HG02973 (cell line): ENCODE measurements at regions not wholly inside any gene's neighbourhood (a gene's known extent, or its start where the extent isn't known, plus 50 kb on each side); places are given as distances from the start of the nearest gene placed in this dataset.
A peak's percentile ranks its signal among the peaks of the same experiment; 100 is the strongest.
"Not testable (repeated sequence)": the region's sequence is repeated elsewhere in the genome, so short reads cannot be mapped to it uniquely, and the experiment has no call there.

Experiments
- ATAC-seq: cut with Tn5 transposase; IDR thresholded peaks from one replicate; pipeline ENCODE4 v1.9.1; 2021; ENCODE audit warnings: moderate library complexity; ENCODE audit not compliant: unreplicated experiment

DNA sequence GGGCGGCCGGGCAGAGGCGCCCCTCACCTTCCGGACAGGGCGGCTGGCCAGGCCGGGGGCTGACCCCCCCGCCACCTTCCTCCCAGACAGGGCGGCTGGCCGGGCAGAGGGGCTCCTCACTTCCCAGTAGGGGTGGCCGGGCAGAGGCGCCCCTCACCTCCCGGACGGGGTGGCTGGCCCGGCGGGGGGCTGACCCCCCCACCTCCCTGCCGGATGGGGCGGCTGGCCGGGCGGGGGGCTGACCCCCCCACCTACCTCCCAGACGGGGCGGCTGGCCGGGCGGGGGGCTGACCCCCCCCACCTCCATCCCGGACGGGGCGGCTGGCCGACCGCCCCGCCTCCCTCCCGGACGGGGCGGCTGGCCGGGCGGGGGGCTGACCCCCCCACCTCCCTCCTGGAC lies 1615.5 kb upstream of the C9orf72 start:
- not testable (repeated sequence) for ATAC-seq

- not testable (repeated sequence) for ATAC-seq
Observed at GRCh38 chr9:29189221-29189620, 1615.9 kb upstream of the C9orf72 start.

DNA sequence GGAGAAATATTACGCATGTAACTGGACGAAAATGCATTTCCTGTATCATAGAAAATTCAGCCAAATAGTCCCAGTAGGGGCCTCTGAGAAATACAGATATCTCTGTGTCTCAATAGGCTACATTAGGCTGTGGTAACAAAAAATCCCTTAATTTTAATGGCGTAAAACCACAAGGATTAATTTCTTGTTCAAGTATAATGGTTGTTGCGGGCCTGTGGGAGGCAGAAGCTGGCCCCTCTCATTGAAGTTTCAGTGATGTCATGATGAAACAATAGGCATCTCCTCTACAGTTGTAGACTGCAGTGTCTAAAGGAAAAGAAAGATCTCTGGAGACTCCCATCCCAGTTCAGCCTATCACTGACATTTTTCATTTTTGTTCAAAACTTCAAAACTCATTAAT lies 1625.6 kb upstream of the C9orf72 start:
- ATAC-seq, result no peak

- no peak for ATAC-seq
Observed at GRCh38 chr9:29199975-29200374, 1626.7 kb upstream of the C9orf72 start.

DNA sequence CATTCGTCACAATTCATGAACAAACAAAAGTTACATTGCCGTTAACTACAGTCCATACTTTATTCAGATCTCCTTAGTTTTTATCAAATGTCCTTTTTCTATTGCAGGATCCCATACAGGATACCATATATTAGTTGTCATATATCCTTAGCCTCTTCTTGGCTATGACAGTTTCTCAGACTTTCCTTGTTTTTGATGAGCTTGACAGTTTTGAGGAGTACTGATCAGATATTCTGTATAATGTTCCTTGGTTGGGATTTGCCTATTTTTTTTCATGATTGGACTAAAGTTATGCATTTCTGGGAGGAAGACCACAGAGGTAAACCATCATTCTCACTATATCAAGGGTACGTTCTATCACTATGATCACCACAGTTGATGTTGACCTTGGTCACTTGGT lies 1627.4 kb upstream of the C9orf72 start:
- no peak for ATAC-seq

GRCh38 chr9:29203244-29203930 lies 1630.1 kb upstream of the C9orf72 start:
- ATAC-seq, result no peak

- no peak for ATAC-seq
Observed at GRCh38 chr9:29208670-29209069, 1635.4 kb upstream of the C9orf72 start.

DNA sequence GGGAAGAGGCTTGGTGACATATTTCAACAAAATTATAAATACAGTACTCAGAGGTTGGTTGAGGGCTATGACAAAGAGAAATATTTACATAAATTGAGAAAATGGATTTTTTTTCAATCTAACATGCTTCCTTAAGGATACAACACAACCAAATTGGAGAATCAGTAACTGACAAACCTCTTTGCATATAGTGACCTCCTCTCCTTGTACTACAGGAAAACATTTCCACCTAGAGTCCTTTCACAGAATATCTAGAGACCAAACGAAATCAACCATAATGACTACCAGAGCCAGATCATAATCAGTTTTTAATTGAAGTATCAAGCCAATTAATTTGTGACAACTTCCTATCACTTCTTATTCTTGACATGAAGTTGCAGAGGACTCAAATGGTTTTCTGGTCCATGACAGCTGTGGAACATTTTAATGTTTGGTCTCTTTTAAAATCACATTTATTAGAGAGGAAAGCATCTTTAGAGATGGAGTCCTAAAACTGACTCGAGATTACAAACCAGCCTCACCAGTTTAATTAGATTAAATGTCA lies 1636.5 kb upstream of the C9orf72 start:
- ATAC-seq, result no peak

DNA sequence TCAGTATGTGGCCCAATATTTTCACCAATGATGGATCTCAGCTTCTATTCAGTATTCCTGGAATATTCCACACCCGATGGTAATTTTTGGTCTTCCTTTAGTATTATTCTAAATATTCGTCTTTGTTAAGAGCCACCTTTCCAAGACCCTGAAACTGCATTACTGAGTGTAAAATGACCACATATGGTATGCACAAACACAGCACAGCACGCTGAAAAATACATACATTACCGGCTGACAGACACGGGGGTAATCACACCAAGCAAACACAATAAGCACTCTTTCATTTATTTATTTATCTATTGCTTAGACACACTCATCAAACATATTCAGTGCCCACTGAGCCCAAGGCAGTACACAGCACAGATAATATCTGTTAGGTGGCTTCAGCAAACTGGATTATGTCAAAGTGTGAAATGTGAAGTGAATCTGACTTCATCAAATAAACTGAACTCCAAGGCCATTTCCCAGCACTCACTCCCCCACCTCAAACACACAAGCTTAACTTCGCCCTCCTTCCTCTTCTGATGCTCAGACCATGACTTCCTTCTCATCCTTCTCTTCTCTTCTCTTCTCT lies 1637.8 kb upstream of the C9orf72 start:
- no peak for ATAC-seq

DNA sequence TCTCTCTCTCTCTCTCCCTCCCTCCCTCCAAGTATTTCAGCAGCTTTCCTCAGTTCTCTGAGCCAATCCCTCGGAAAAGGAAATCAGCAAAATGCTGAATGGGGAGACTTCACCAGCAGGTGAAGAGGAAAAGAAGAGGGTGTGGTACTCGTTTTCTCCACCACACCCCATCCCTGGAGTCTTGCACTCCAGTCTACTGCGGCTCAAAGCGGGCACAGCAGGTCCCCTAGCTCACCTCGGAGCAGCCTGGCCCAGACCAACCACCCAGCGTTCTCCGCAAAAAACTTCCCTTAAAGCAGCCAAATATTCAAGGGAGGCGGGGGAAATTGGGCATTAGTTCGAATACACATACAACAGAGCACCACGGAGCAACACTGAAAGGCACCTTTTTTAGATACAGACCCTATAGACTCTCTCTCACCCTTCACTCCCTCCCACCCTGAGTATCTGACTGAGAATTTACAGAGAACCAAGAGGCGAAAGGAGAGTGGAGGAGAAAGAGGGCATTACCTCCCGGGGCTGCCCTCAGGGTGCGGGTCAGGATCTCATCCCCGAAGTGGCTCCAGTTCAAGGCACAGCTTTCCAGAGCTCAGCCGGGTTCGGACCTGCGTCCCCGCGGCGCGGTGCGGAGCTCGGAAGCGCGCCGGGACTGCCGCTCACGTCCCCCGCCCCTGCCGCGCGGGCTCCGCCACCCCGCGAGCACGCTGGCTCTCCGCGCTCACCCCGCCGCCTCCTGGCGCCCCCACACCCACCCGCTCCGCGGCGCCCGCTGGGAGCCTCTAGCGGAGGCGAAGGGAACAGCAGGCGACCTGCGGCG lies 1638.5 kb upstream of the C9orf72 start:
- ATAC-seq, result peak; percentile 96

GRCh38 chr9:29212397-29213387 lies 1639.4 kb upstream of the C9orf72 start:
- peak; percentile 3 for ATAC-seq

DNA sequence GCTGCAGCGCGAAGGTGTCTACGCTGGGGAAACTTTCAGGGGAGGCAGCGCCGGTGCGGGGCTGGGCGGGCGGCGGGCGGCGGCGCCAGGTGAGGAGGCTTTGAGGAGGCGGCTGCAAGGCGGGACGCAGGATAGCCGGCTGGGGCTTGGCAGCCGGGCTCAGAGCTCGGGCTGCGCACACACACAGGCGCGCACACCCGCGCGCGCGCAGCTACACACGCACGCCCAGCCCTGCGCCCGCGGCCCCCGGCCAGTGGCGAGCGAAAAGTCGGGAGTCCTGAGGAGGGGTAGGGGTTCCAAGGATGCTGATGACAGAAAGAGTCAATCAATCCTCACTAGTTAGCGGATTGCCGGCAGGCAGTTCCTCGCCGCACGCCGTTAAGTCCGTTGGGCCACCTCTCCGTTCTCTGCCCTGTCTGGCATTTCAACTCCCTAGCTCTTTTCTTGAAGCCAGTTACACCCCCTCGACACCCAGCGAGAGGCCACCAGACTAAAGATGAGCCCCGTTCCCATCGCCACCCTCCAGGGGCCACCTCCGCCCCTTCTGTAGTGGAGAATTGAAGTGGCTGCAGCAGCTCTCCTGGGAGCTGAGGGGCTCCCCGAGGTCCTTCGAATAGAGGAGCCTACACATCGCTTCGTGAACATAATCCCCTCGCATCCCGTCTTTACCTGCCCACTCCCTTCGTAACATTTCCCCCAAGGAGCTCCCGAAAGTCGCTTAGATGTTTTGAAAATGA lies 1640.3 kb upstream of the C9orf72 start, which contains the start of gene LINGO2:
TSS of gene LINGO2 (minus strand) at position 185 of the 737 bp plus-strand sequence.
- ATAC-seq, result no peak

- no peak for ATAC-seq
Observed at GRCh38 chr9:29214154-29214689, 1640.9 kb upstream of the C9orf72 start.

GRCh38 chr9:29214690-29215253 lies 1641.5 kb upstream of the C9orf72 start:
- ATAC-seq, result no peak

GRCh38 chr9:29217966-29218365 lies 1644.7 kb upstream of the C9orf72 start:
- ATAC-seq, result no peak

DNA sequence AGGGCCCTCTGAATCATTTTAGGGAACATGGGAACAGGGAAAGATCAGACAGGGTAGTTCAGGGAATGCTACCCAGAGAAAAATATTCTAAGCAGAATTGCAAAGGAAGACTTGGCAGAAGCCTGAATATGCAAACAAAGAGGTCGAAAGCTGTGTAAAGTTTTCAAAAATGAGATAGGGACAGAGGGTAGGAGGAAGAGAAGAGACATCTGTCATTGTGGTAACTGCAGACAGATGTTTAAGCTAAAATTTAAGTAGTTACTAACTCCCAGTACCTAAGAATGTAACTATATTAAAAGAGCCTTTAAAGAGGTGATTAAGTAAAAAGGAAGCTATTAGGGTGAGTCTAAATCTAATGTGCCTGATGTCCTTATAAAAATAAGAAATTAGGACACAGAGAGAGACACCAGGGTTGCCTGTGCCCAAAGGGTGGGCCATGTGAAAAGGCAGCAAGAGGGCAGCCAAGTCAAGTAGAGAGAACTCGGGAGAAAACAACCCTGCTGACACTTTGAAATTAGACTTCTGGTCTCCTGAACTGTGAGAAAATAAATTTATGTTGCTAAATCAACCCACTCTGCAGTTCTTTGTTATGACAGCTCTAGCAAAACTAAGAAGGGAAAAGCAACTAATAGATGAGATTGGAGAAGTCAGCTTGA lies 1647.4 kb upstream of the C9orf72 start:
- no peak for ATAC-seq

DNA sequence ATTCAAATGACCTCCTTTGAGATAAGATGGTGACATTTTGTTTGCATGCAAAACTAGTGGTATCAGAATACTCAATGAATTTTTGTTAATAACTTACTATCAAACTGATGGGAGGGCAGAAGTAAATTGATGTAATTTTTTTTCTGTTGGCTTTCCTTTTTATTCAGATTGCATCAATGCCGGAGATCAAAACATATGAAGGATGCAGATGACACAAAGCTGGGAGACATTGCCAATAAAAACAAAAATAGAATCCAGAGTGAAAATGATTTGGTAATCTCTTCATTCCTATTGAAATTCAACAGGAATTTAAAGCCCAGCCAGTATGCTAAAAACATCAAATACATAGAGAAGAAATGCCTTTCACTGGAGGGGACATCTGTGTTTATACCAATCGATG lies 1655.3 kb upstream of the C9orf72 start:
- ATAC-seq, result no peak

- ATAC-seq, result no peak
Observed at GRCh38 chr9:29230931-29231330, 1657.7 kb upstream of the C9orf72 start.

DNA sequence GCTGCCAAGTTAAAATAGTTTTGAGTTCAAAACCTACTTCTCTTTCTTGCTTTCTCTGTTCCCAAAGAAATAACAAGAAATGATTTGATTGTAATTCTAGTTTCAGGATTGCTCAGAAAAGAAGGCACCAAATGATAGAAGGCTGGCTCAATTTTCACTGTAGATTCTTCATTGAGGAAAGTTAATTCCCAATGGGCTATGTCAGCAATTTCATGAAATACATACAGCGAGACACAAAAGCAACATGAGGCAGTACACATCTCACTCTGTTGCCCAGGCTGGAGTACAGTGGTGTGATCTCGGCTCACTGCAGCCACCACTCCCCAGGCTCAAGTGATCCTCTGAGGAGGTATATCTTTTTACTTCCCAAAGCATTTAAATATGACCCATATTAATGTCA lies 1659.9 kb upstream of the C9orf72 start:
- no peak for ATAC-seq
